ENCODE measurements at regions not wholly inside any gene's neighbourhood (a gene's known extent, or its start where the extent isn't known, plus 50 kb on each side); places are given as distances from the start of the nearest gene placed in this dataset.

DNA sequence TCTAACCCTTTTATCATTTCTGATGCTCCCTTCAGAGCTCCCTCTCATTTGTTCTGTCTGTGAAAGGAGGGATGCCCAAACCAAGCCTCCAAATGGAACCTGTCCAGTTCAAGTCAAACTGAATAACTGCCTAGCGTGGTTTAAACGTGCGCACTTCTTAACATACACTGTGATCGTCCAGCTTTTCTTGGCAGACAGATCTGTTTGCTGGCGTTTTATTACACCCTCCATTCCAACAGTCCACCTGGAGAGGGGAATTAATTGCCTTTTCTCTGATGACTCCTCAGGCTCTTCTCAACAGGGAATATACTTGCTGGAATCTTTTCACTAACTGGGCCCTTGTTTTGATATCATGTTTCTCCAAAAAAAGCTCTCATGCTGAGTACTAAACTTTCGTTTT is 379.2 kb upstream of the POU3F3 start:
- no peaks in the 10 kb centered on the region for H3K27me3 ChIP-seq
- intact Hi-C loops (cut with DNase I): no loop called here
- H3K9me3 ChIP-seq: no peaks in the 10 kb centered on the region
- H3K4me1 ChIP-seq: no peaks in the 10 kb centered on the region
- H3K27ac ChIP-seq: no peak overlapping the region
- no peak overlapping the region for H3K4me3 ChIP-seq
- no peak for DNase-seq
- TF ChIP-seq POLR2AphosphoS5 (IDR thresholded peaks at IDR 0.05) (no peak), POLR2A (IDR thresholded peaks at IDR 0.05) (no peak), EP300 (IDR thresholded peaks at IDR 0.05) (no peak)
- TF ChIP-seq, protein P1, sequence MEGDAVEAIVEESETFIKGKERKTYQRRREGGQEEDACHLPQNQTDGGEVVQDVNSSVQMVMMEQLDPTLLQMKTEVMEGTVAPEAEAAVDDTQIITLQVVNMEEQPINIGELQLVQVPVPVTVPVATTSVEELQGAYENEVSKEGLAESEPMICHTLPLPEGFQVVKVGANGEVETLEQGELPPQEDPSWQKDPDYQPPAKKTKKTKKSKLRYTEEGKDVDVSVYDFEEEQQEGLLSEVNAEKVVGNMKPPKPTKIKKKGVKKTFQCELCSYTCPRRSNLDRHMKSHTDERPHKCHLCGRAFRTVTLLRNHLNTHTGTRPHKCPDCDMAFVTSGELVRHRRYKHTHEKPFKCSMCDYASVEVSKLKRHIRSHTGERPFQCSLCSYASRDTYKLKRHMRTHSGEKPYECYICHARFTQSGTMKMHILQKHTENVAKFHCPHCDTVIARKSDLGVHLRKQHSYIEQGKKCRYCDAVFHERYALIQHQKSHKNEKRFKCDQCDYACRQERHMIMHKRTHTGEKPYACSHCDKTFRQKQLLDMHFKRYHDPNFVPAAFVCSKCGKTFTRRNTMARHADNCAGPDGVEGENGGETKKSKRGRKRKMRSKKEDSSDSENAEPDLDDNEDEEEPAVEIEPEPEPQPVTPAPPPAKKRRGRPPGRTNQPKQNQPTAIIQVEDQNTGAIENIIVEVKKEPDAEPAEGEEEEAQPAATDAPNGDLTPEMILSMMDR (IDR thresholded peaks at IDR 0.05): no peak
- no peaks in the 10 kb centered on the region for H3K36me3 ChIP-seq
- 19 to 66% methylated on average over 6 of the region's 6 CpGs for WGBS, 2 donors

DNA sequence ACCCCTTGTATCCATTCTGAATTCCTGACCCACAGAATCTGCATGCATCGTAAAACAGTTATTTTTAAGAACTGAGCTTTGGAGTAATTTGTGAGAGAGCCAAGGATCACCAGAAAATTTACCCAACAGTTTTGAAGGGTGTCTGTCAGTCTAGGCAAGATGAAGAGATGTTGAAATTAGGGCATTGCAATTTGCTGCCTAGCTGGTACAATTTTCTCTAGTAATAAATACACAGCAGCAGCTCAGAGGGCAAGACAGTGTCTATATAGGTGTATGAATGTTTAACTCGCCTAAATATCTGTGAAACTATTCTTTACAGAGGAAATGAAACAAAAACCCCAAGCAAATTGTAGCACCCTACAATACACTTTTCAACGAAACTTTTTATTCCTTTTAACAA is 377.8 kb upstream of the POU3F3 start:
- Histone ChIP-seq H3K36me3 (no peaks in the 10 kb centered on the region), H3K9me3 (no peaks in the 10 kb centered on the region), H3K27me3 (no peaks in the 10 kb centered on the region), H3K4me1 (no peaks in the 10 kb centered on the region), H3K4me3 (no peak overlapping the region), H3K27ac (no peak overlapping the region)
- no peak for TF ChIP-seq EP300 (IDR thresholded peaks at IDR 0.05)
- no peak for TF ChIP-seq POLR2A (IDR thresholded peaks at IDR 0.05)
- TF ChIP-seq POLR2AphosphoS5 (IDR thresholded peaks at IDR 0.05): no peak
- WGBS, 2 donors: 19 to 65% methylated on average over 3 of the region's 3 CpGs
- intact Hi-C loops (cut with DNase I): no loop called here
- DNase-seq: no peak

DNA sequence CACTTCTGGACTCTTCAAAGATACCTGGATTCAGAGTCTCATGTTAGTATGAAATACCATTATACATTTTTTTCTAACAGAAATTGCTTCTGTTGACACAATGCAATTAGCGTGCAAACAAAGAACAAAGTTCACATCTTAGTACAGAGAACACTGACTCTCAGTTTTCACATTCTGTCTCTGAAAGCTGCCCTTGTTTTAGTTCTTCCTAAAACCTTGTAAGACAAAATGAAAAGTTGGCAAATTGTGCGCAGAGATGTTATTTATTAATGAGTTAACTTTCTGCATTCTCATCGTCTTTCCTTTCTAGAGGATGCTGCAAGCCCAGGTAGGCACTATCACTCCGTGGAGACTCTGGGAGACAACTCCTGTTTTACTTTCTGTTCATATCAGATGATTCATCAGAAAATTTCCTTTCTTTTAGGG is 377.3 kb upstream of the POU3F3 start:
- no peaks in the 10 kb centered on the region for H3K4me1 ChIP-seq
- H3K27ac ChIP-seq: no peak overlapping the region
- intact Hi-C loops (cut with DNase I): no loop called here
- DNase-seq: no peak
- H3K27me3 ChIP-seq: no peaks in the 10 kb centered on the region
- no peak overlapping the region for H3K4me3 ChIP-seq
- TF ChIP-seq EP300 (IDR thresholded peaks at IDR 0.05) (no peak), POLR2A (IDR thresholded peaks at IDR 0.05) (no peak), POLR2AphosphoS5 (IDR thresholded peaks at IDR 0.05) (no peak)
- TF ChIP-seq, protein P1 (IDR thresholded peaks at IDR 0.05): no peak
- no peaks in the 10 kb centered on the region for H3K36me3 ChIP-seq
- WGBS, 2 donors: 20 to 68% methylated on average over 4 of the region's 4 CpGs
- no peaks in the 10 kb centered on the region for H3K9me3 ChIP-seq

DNA sequence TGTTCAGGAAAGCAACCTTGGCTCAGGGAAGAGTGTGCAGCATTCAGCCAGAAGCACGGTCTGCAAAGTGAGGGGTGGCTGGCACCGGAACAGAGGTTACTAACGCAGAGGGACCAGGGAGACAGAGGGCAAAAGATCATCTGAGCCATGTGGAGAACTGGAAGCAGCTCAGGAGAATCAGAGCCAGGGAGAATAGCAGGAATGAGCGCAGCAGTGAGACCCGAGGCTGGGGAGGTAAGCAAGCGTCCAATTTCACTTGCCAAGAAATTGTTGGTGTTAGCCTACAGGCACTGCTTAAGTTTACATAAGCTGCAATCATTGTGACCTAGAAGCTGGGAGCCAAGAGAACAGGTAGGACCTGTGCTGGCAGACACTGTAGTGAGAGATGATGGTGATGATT is 372.6 kb upstream of the POU3F3 start:
- intact Hi-C loops (cut with DNase I): no loop called here
- Histone ChIP-seq H3K9me3 (no peaks in the 10 kb centered on the region), H3K4me1 (no peaks in the 10 kb centered on the region), H3K36me3 (no peaks in the 10 kb centered on the region), H3K27me3 (no peaks in the 10 kb centered on the region), H3K4me3 (no peak overlapping the region), H3K27ac (no peak overlapping the region)
- 72 to 90% methylated on average over 6 of the region's 6 CpGs for WGBS, 2 donors
- no peak for DNase-seq
- TF ChIP-seq, protein P1 (IDR thresholded peaks at IDR 0.05): no peak
- TF ChIP-seq POLR2A (IDR thresholded peaks at IDR 0.05) (no peak), POLR2AphosphoS5 (IDR thresholded peaks at IDR 0.05) (no peak), EP300 (IDR thresholded peaks at IDR 0.05) (no peak)

DNA sequence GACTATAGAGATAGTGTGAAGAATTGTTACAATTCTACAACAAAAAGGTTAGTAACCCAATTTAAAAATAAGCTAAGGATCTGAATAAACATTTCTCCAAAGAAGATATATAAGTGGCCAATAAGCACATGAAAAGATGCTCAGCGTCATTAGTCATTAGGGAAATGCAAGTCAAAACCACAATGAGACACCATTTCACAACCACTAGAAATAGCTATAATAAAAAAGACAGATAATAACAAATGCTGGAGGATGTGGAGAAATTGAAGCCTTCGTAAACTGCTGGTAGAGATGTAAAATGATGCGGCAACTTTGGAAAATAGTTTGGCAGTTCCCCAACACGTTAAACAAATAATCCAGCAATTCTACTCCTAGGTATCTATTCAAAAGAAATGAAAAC is 366.5 kb upstream of the POU3F3 start:
- H3K27ac ChIP-seq: no peak overlapping the region
- DNase-seq: no peak
- no peak overlapping the region for H3K4me3 ChIP-seq
- H3K36me3 ChIP-seq: no peaks in the 10 kb centered on the region
- no peaks in the 10 kb centered on the region for H3K9me3 ChIP-seq
- intact Hi-C loops (cut with DNase I): no loop called here
- H3K27me3 ChIP-seq: no peaks in the 10 kb centered on the region
- no peaks in the 10 kb centered on the region for H3K4me1 ChIP-seq
- TF ChIP-seq EP300 (IDR thresholded peaks at IDR 0.05): no peak
- TF ChIP-seq, protein P1 (IDR thresholded peaks at IDR 0.05): no peak
- no peak for TF ChIP-seq POLR2AphosphoS5 (IDR thresholded peaks at IDR 0.05)
- no peak for TF ChIP-seq POLR2A (IDR thresholded peaks at IDR 0.05)
- WGBS, 2 donors: 76 to 80% methylated on average over 4 of the region's 4 CpGs
